ENCODE measurements at regions not wholly inside any gene's neighbourhood (a gene's known extent, or its start where the extent isn't known, plus 50 kb on each side); places are given as distances from the start of the nearest gene placed in this dataset.

- no peak for TF ChIP-seq CTCF (IDR thresholded peaks at IDR 0.05)
- no peaks in the 10 kb centered on the region for H3K79me2 ChIP-seq (ENCODE audit: insufficient read depth, low read length)
- H3K4me1 ChIP-seq (ENCODE audit: control insufficient read depth in 1 of 2, insufficient read depth in 2 of 2, low read length in 2 of 2) = no peaks in the 10 kb centered on the region
- WGBS (ENCODE audit: insufficient coverage) = 100% methylated on average over 1 of the region's 3 CpGs
- peaks cover 0 to 5% (median 0%) of the 10 kb centered on the region in 3 donors for H3K27me3 Mint-ChIP-seq (ENCODE audit: low read depth in 3 of 3)
- no peaks in the 10 kb centered on the region for H3K27me3 ChIP-seq (ENCODE audit: control insufficient read depth in 2 of 2, insufficient read depth in 2 of 2, low read length in 2 of 2)
- no peak overlapping the region for H2AFZ ChIP-seq (ENCODE audit: insufficient read depth, low read depth, low read length, poor library complexity, severe bottlenecking)
- no peak overlapping the region for H3K4me3 ChIP-seq (replicated peaks in 1 of 3; ENCODE audit: low read depth in 2 of 3, low read length in 3 of 3)
- H3K4me1 Mint-ChIP-seq = no peaks in the 10 kb centered on the region
- no peaks in the 10 kb centered on the region for H3K9me3 ChIP-seq (replicated peaks in 1 of 2; ENCODE audit: control insufficient read depth in 1 of 2, insufficient read depth in 1 of 2, low read length in 2 of 2)
- H3K27ac Mint-ChIP-seq = no peak overlapping the region
- peaks cover 0 to 1% (median 0%) of the 10 kb centered on the region in 7 donors for H3K9me3 Mint-ChIP-seq
- DNase-seq = no peak
- H3K36me3 ChIP-seq (replicated peaks in 1 of 2; ENCODE audit: control insufficient read depth in 1 of 2, insufficient read depth in 2 of 2, low read length in 2 of 2) = no peaks in the 10 kb centered on the region
- H4K20me1 ChIP-seq (ENCODE audit: insufficient read depth, low read length) = no peaks in the 10 kb centered on the region
- intact Hi-C loops (cut with micrococcal nuclease) = no loop called here
- H3K4me3 Mint-ChIP-seq = no peak overlapping the region
- H3K9ac ChIP-seq (ENCODE audit: insufficient read depth, low read length, poor library complexity, severe bottlenecking) = no peak overlapping the region
- H3K4me2 ChIP-seq (replicated peaks; ENCODE audit: extremely low read depth, low read length, poor library complexity, severe bottlenecking) = no peak overlapping the region
- H3K36me3 Mint-ChIP-seq = no peaks in the 10 kb centered on the region
- H3K27ac ChIP-seq (ENCODE audit: low read depth in 1 of 2, low read length in 2 of 2) = no peak overlapping the region
These were observed 145.5 kb upstream of the DUSP21 start for GRCh38 chrX:44698357-44698756.

- peaks cover 0 to 10% (median 0%) of the 10 kb centered on the region in 3 donors for H3K27me3 Mint-ChIP-seq (ENCODE audit: low read depth in 3 of 3)
- H3K79me2 ChIP-seq (ENCODE audit: insufficient read depth, low read length) = no peaks in the 10 kb centered on the region
- H3K4me2 ChIP-seq (replicated peaks; ENCODE audit: extremely low read depth, low read length, poor library complexity, severe bottlenecking) = no peak overlapping the region
- H3K27me3 ChIP-seq (ENCODE audit: control insufficient read depth in 2 of 2, insufficient read depth in 2 of 2, low read length in 2 of 2) = no peaks in the 10 kb centered on the region
- H3K36me3 Mint-ChIP-seq = no peaks in the 10 kb centered on the region
- intact Hi-C loops (cut with micrococcal nuclease) = no loop called here
- no peak overlapping the region for H3K4me3 Mint-ChIP-seq
- H2AFZ ChIP-seq (ENCODE audit: insufficient read depth, low read depth, low read length, poor library complexity, severe bottlenecking) = no peak overlapping the region
- H3K27ac ChIP-seq (ENCODE audit: low read depth in 1 of 2, low read length in 2 of 2) = no peak overlapping the region
- H3K4me1 ChIP-seq (ENCODE audit: control insufficient read depth in 1 of 2, insufficient read depth in 2 of 2, low read length in 2 of 2) = no peaks in the 10 kb centered on the region
- no peak overlapping the region for H3K27ac Mint-ChIP-seq
- no peak overlapping the region for H3K4me3 ChIP-seq (replicated peaks in 1 of 3; ENCODE audit: low read depth in 2 of 3, low read length in 3 of 3)
- H3K9me3 Mint-ChIP-seq = peaks cover 0 to 7% (median 0%) of the 10 kb centered on the region in 7 donors
- WGBS (ENCODE audit: insufficient coverage) = no CpG with 5 or more reads among the region's 3 CpGs
- no peak for TF ChIP-seq CTCF (IDR thresholded peaks at IDR 0.05)
- no peak overlapping the region for H3K9ac ChIP-seq (ENCODE audit: insufficient read depth, low read length, poor library complexity, severe bottlenecking)
- H3K9me3 ChIP-seq (replicated peaks in 1 of 2; ENCODE audit: control insufficient read depth in 1 of 2, insufficient read depth in 1 of 2, low read length in 2 of 2) = no peaks in the 10 kb centered on the region
- H3K4me1 Mint-ChIP-seq = no peaks in the 10 kb centered on the region
- no peaks in the 10 kb centered on the region for H4K20me1 ChIP-seq (ENCODE audit: insufficient read depth, low read length)
- DNase-seq = no peak
- no peaks in the 10 kb centered on the region for H3K36me3 ChIP-seq (replicated peaks in 1 of 2; ENCODE audit: control insufficient read depth in 1 of 2, insufficient read depth in 2 of 2, low read length in 2 of 2)
These were observed 150.6 kb upstream of the DUSP21 start for GRCh38 chrX:44693255-44693654.
